ENCODE measurements at regions not wholly inside any gene's neighbourhood (a gene's known extent, or its start where the extent isn't known, plus 50 kb on each side); places are given as distances from the start of the nearest gene placed in this dataset.

GRCh38 chr5:3285621-3286020 lies 310.0 kb upstream of the IRX1 start:
- TF ChIP-seq EZH2 (IDR thresholded peaks at IDR 0.05; ENCODE audit: insufficient read depth, poor library complexity, severe bottlenecking) (no peak), EZH2phosphoT487 (IDR thresholded peaks at IDR 0.05; ENCODE audit: insufficient read depth, low read depth) (no peak)

Measured in GM23248 (cell line).